GM11168 (cell line): ENCODE measurements at regions not wholly inside any gene's neighbourhood (a gene's known extent, or its start where the extent isn't known, plus 50 kb on each side); places are given as distances from the start of the nearest gene placed in this dataset.
"Not testable (repeated sequence)": the region's sequence is repeated elsewhere in the genome, so short reads cannot be mapped to it uniquely, and the experiment has no call there.

Experiments
- in situ Hi-C: fragments of 300-500 bp; cut with MboI; formaldehyde crosslinking; loops from one replicate; pipeline ENCODE4 v1.12.0; 2022; ENCODE audit warnings: low sequenced_read_pairs; ENCODE audit not compliant: unreplicated experiment

GRCh38 chr20:61056116-61056515, 195.9 kb upstream of the CDH4 start:
- in situ Hi-C loops: no loop called here

- in situ Hi-C loops: no loop called here
Measured at GRCh38 chr20:61056627-61057442, 195.2 kb upstream of the CDH4 start.

GRCh38 chr20:61057443-61058121, 194.5 kb upstream of the CDH4 start:
- in situ Hi-C loops: no loop called here

GRCh38 chr20:61061981-61062380, 190.1 kb upstream of the CDH4 start:
- in situ Hi-C loops: no loop called here

- in situ Hi-C loops: no loop called here
Measured at GRCh38 chr20:61065853-61066252, 186.2 kb upstream of the CDH4 start.

GRCh38 chr20:61066526-61066925, 185.5 kb upstream of the CDH4 start:
- in situ Hi-C loops: no loop called here

GRCh38 chr20:61067221-61067620, 184.8 kb upstream of the CDH4 start:
- in situ Hi-C loops: no loop called here

GRCh38 chr20:61072398-61072797, 179.7 kb upstream of the CDH4 start:
- in situ Hi-C loops: no loop called here

GRCh38 chr20:61073376-61073775, 178.7 kb upstream of the CDH4 start:
- in situ Hi-C loops: no loop called here

- in situ Hi-C loops: loop anchor here (25.0 kb wide), 1 partner anchor 245 kb away; no protein-coding TSS in a partner anchor
Measured at GRCh38 chr20:61082720-61083119, 169.3 kb upstream of the CDH4 start.

GRCh38 chr20:61083431-61083830, 168.6 kb upstream of the CDH4 start:
- in situ Hi-C loops: loop anchor here (25.0 kb wide), 1 partner anchor 246 kb away; no protein-coding TSS in a partner anchor

GRCh38 chr20:61086031-61086430, 166.0 kb upstream of the CDH4 start:
- in situ Hi-C loops: loop anchor here (25.0 kb wide), 1 partner anchor 249 kb away; no protein-coding TSS in a partner anchor

GRCh38 chr20:61090541-61090940, 161.5 kb upstream of the CDH4 start:
- in situ Hi-C loops: loop anchor here (25.0 kb wide), 1 partner anchor 253 kb away; no protein-coding TSS in a partner anchor

- in situ Hi-C loops: loop anchor here (25.0 kb wide), 1 partner anchor 255 kb away; no protein-coding TSS in a partner anchor
Measured at GRCh38 chr20:61092251-61092650, 159.8 kb upstream of the CDH4 start.

GRCh38 chr20:61094581-61094980, 157.5 kb upstream of the CDH4 start:
- in situ Hi-C loops: loop anchor here (25.0 kb wide), 1 partner anchor 257 kb away; no protein-coding TSS in a partner anchor

- in situ Hi-C loops: loop anchor here (25.0 kb wide), 1 partner anchor 259 kb away; no protein-coding TSS in a partner anchor
Measured at GRCh38 chr20:61096463-61096862, 155.6 kb upstream of the CDH4 start.

- in situ Hi-C loops: loop anchor here (25.0 kb wide), 1 partner anchor 263 kb away; no protein-coding TSS in a partner anchor
Measured at GRCh38 chr20:61099806-61100205, 152.3 kb upstream of the CDH4 start.

- in situ Hi-C loops: no loop called here
Measured at GRCh38 chr20:61100489-61100888, 151.6 kb upstream of the CDH4 start.

GRCh38 chr20:61101321-61101720, 150.7 kb upstream of the CDH4 start:
- in situ Hi-C loops: not testable (repeated sequence)

GRCh38 chr20:61104232-61104631, 147.8 kb upstream of the CDH4 start:
- in situ Hi-C loops: no loop called here

GRCh38 chr20:61105395-61105794, 146.7 kb upstream of the CDH4 start:
- in situ Hi-C loops: no loop called here
